ENCODE measurements at regions not wholly inside any gene's neighbourhood (a gene's known extent, or its start where the extent isn't known, plus 50 kb on each side); places are given as distances from the start of the nearest gene placed in this dataset.

DNA sequence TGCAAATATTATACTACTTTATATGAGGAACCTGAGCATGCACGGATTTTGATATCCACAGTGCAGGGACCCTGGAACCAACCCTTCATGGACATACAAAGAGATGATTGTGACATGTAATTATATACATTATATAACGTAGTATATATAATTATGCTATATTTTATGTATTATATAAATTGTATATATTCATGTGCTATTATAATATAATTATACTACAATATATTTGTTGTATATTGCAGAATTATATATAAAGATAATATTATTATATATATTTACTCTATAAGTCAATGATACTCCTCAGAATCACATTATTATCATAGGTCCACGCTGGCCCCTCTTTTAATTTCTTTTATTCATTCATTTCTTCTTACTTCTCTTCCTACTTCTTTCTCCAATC lies 70.9 kb downstream of the TNFSF18 start:
- TF ChIP-seq CHD2 (IDR thresholded peaks at IDR 0.05; ENCODE audit: low read length): no peak
- TF ChIP-seq, protein P1, sequence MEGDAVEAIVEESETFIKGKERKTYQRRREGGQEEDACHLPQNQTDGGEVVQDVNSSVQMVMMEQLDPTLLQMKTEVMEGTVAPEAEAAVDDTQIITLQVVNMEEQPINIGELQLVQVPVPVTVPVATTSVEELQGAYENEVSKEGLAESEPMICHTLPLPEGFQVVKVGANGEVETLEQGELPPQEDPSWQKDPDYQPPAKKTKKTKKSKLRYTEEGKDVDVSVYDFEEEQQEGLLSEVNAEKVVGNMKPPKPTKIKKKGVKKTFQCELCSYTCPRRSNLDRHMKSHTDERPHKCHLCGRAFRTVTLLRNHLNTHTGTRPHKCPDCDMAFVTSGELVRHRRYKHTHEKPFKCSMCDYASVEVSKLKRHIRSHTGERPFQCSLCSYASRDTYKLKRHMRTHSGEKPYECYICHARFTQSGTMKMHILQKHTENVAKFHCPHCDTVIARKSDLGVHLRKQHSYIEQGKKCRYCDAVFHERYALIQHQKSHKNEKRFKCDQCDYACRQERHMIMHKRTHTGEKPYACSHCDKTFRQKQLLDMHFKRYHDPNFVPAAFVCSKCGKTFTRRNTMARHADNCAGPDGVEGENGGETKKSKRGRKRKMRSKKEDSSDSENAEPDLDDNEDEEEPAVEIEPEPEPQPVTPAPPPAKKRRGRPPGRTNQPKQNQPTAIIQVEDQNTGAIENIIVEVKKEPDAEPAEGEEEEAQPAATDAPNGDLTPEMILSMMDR (IDR thresholded peaks at IDR 0.05; ENCODE audit: control extremely low read depth in 1 of 3, insufficient read depth in 1 of 3, low read depth in 1 of 3, low read length in 3 of 3): no peak
- no peak for TF ChIP-seq JUN (IDR thresholded peaks at IDR 0.05; ENCODE audit: low read depth, low read length)
- no peak for TF ChIP-seq EP300 (IDR thresholded peaks at IDR 0.05; ENCODE audit: borderline replicate concordance in 1 of 2, low read depth in 2 of 2, low read length in 2 of 2)
- no peak for TF ChIP-seq CREB1 (IDR thresholded peaks at IDR 0.05)
- no peak for TF ChIP-seq KDM1A (IDR thresholded peaks at IDR 0.05; ENCODE audit: borderline replicate concordance, low read length)
- no peak for TF ChIP-seq RNF2 (IDR thresholded peaks at IDR 0.05; ENCODE audit: borderline replicate concordance, low read depth, low read length, missing control alignments, poor library complexity, severe bottlenecking)

Data from H1 (cell line).